HG02610 (cell line): ENCODE measurements at regions not wholly inside any gene's neighbourhood (a gene's known extent, or its start where the extent isn't known, plus 50 kb on each side); places are given as distances from the start of the nearest gene placed in this dataset.

Experiments used
- ATAC-seq: cut with Tn5 transposase; IDR thresholded peaks from one replicate; pipeline ENCODE4 v1.9.1; 2021; ENCODE audit warnings: mild to moderate bottlenecking, moderate library complexity; ENCODE audit not compliant: unreplicated experiment

DNA sequence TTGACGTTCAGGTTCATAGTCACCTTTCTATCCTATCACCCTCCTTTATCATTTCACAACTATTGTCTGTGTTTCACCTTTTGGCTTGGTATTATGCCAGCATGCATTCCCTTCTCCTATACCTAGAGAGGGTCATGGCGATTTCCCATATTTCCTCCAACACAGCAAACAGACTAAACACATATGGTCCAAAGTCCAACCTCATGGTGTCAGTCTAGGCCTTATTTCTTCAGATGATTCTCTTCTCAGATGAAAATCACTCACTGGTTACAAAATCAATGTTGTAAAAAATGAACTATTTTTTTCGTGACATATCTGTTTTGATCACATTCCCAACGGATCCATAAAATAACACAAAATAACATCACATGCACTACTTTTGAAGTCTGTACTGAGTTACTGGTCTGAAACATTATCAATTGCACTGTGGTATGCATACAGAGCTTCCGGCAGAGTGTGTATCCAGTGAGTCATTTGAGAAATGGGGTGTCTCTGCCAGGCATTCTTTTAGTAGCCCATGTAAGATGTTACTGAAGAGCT is 204.8 kb upstream of the GALNT5 start:
- no peak for ATAC-seq

DNA sequence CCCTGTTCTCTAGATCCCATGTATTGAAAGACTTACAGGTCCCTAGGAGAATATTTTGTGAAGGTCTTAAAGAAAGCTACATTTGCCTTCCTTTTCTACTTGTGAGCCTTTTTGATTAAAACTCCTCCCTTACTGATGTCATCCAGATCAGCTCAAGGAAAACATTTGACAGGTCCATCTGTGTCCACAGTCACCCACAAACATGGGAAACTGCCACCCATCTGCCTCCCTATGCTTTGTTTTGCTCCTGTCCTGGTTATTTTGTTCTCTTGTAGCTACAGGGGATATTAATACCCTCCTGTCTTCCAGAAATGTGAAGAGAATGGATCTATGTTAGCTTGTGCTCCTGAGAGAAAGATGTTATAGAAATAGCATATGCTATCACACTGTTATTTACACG is 203.6 kb upstream of the GALNT5 start:
- no peak for ATAC-seq

DNA sequence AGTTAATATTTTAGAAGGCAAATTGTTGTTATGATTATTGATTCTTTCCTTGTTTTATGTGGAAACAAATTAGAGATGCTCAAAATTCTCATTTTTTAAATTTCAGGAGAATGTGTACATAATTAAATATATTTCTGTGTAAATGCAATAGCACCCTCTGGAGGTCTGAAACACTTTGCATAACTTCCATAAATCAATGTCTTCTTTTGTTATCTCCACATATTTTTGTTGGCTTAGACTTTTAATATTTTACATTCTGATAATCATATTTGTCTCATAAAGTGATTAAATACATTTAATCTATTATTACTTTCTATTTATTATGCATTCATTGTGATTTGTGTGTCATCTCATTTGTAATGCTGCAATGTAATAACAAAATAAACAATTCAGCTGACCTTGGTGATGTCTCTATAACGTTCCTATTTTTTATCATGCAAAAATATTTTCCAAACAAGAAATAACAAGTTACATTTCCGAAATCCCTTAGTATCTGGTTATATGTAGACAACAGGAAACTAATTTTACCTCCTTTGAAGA is 201.8 kb upstream of the GALNT5 start:
- no peak for ATAC-seq

DNA sequence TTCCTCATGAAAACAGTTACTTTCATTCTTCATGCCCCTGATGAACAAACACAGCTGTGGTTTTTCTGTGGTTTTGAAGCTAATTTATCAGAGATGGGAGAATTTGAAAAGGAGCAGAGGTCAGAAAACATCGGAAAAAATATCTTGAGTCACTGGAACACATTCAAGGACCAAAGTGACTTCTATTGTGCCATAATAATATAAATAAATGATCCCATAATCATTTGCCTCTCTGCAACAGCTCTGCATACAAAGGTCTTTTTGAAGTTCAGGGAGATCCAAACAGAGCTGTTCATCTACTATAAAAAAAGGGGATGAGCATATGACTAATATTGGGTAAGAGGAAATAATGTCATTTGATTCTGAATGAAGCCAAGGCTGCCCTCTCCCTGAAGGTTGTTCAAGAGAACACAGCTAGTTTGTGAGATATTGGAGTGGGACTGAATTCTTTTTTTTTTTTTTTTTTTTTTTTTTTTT is 201.3 kb upstream of the GALNT5 start:
- ATAC-seq: peak; percentile 32

DNA sequence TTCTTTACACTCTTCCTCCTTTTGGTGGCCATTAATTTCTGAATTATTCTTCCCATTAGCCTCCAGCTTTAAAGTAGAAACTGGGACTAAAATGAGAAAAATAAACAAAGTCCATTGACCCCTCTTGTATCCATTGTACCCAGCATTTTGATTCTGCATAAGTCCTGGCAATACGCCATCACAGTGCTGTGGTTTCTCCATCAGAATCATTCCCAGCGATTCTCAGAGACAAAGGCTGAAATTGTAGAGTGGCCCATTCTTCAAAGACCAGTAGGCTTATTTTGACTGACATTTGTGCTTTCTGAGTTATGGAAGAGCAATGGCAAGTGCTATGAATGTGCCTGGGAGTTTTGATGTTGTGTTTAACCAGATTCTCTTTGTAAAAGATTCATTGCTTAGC is 199.3 kb upstream of the GALNT5 start:
- no peak for ATAC-seq

DNA sequence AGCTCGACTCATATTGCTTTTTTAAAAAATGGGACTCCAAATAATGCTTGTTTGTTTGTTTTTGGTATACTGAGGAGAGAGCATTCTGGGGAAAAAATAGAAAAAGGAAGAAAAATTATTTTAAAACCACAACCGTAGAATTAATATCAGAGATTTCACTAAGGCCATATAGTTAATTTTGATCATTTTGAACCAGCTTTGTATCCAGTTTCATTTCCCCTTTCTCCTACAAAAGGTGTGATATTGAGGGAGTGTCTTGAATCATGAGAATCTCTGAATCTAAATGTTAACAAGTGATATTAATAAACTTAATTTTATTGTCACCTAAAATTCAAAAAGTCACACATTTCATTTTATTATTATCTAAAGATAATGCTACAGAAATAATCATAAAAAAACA is 198.5 kb upstream of the GALNT5 start:
- no peak for ATAC-seq

DNA sequence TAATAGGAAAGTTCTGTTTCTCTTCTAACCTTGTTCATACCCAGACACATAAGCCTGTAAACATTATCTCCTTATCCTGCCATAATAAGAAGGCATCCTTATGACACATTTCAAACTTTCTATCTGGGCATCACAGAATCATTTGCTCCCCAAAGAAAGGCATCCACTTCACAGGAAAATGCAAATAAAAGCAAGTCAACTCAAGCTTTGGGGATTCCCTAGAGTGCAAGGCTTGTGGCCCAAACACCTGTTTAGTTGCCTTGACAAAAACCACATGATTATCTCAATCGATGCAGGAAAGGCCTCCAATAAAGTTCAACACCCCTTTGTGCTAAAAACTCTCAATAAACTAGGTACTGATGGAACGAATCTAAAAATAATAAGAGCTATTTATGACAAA is 195.7 kb upstream of the GALNT5 start:
- peak; percentile 97 for ATAC-seq

DNA sequence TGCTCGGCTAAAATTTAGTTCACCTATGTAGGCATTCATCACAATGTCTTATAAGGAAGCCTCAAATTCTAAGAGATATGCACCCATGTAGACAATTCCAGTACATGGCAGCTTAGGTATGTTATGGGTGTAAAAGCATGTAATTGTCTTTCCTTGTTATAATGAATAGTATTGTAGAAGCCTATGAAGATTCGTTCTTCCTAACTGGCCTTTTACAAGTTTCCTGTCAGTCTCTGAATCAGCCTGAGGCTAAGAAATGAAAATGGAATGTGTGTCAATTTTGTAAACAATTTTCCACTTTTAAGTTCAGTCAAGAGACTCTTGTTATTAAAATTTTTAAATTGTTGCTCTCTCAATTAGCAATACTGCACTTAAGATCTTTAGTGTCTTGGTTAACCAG is 189.9 kb upstream of the GALNT5 start:
- no peak for ATAC-seq

DNA sequence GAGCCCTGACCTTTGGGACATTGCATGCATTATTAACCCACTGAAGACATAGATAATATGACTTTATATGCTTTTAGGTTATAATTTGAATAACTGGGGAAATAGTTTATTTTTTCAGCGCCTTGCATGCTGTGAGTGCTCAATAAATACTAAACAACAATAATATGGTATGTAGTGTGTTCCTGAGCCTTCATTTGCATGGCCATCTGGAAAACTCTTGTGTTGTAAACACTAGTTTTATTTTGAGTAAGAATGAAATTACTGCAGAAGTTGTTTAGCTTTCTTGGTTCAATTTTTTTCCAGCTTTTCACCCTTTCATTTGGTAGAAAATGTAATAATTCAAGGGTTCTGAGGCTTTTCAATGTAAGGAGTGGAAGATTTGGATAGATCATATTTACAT is 189.3 kb upstream of the GALNT5 start:
- no peak for ATAC-seq

DNA sequence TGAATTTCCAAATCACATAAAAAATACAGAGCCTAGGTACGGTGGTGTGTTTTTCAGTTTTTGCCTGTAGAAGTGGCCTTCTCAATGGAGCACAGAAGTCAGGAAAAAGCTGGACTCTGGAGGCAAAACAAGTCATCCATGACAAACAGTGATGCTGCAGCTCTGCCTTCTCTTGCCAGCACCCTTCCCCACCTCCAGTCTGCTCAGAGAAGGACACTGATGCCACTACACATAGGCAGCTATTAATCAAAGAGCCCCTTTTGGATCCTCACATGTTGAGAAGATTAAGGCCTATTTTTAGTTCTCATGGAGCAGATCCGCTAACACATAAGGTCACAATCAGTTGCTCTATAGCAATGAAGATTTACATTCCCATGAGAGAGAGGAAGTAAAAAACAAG is 181.6 kb upstream of the GALNT5 start:
- ATAC-seq: no peak

DNA sequence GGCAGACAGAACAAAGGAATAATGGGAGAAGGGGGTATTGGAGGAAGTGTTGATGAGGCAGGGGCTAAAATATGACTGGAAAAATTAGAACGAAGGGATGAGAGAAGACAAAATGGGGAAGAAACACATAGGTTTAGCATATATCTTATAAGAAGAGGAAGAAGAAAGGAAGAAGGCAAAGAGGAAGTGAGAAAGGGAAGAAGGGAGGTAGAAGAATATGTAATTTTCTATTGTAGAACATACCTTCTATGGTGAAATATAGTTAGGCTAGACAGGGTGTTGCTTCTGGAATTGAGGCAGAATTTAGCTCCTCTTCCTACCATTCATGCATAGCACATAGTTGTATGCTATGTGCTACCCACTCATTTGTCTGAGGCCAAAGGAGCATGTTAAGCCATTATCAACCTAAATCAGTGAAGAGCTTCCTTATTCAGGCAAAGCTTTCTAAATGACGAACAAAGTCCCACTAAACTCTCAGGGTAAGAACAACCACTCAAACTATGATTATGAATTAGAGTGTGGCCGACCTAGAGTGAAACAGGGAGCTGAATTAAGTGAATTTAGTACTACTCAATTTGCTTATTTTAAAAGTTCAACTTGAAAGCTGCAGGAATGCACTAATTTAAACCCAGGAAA is 180.9 kb upstream of the GALNT5 start:
- peak; percentile 84 for ATAC-seq

DNA sequence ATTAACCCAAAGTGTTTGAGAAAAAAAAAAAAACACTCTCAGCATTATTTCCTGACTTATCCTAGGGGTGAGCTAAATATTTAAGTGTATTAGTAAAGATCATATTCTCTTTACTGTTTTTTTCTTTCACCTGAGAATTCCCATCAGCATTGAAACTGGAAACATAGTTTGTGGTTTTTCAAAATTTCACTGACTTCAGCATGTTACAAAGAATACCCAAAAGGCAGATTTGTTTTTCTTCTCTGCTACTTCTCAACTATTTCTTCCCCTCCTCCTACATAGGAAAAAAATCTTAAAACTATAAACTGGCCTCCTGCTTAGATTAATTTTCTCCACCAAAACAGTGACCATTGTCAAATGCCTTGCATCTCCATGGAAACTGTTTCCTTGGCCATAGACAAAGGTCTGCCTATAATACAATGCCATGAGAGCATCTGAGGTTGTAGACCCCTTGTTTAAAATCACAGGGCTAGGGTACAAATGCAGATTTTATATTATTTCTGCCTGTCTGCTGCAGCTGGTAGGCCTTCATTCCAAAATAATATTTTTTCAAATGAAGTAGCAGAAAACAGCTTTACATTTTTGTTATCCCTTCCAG is 179.7 kb upstream of the GALNT5 start:
- no peak for ATAC-seq

DNA sequence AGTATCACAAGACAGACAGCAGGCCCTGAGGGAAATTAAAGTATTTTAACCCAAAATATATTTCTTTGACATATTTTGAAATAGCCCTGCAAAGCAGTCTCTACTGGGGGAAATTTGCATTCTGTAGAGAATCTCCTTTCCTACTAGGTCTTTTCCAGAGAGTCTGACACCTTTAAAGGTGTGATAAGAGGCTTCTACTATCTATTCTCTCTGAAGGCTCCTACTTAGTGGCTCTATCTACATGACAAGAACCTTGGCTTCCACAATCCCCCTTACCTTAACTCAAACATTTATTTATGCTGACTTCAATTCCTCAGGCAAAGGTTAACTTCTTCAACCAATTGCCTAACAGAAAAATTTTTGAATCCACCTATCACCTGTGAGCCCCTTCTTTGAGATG is 174.6 kb upstream of the GALNT5 start:
- no peak for ATAC-seq

DNA sequence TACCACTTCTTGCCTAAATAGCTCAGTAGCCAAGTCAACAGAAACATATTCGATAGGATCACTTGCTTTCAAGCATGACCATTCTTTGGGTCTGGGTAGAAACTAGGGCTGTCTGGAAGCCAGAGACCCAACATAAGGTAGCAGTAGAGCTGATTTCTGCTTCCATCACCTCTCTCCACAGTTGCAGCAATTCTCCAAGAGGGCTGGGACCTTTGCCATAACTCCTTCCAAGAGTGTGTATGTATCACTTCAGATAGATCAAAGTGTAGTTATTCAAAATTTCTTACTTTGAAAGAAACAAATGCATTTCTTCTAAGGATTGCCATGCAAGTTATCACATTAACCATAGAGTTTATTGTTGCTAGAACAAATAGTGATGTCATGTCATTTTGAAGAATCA is 172.0 kb upstream of the GALNT5 start:
- ATAC-seq: no peak

DNA sequence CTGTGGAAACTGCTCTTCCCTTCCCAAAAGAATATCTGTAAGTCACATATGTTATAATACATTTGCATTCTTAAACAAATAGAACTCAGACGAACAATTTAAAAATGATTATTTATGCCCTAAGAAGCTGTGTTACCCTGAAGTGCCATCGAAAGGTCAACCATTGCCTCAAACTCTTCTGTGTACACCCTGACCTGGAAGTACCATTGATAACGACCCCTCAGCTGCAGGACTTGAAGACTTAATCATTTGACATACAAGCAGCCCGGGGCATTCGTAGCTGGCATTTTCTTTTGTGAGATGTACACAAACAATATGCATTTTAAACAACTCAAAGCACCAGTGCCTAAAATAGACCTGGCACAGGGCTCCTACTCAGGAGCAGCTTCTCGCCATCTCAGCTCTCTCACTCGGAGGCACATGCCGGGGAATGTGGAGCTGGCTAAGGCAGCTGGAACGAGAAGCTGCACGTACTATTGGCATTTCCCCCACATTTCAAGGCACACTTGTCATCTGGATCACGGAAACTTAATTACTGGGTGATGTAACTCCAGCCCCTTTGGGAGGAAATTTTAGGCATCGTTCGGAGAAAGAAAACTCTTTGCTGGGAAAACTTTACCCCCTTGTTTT is 170.0 kb upstream of the GALNT5 start:
- ATAC-seq: no peak

DNA sequence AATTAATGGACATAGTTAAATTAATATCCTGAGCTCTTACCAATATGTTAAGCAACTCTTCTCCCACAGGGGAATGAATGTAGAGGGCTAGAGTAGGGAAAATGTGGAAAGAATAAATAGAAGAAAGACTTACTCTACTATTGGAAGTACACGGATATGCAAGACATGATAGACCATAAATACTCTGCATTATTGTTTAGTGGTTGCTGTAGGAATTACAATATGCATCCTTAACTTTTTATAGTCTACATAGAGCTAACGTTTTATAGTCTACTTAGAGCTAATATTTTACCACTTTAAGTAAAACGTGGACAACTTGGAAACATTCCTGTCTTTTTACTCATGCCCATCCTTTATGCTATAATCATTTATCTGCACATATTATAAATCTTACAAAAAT is 163.8 kb upstream of the GALNT5 start:
- ATAC-seq: no peak

DNA sequence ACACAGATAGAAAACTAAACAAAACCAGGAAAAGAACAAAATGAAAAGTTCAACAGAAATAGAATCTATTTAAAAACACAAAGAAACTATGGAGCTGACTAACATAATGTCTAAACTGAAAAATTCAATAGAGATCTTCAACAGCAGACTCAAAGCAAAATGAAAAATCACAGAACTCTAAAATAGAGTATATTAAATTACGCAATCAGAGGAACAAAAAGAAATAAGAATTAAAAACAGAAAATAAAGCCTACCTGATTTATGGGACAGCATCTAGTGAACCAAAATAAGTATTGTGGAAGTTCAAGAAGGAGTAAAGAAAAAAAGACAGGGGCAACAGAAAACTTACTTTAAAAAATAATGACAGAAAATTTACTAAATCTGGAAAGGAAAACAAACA is 152.1 kb upstream of the GALNT5 start:
- ATAC-seq: no peak

DNA sequence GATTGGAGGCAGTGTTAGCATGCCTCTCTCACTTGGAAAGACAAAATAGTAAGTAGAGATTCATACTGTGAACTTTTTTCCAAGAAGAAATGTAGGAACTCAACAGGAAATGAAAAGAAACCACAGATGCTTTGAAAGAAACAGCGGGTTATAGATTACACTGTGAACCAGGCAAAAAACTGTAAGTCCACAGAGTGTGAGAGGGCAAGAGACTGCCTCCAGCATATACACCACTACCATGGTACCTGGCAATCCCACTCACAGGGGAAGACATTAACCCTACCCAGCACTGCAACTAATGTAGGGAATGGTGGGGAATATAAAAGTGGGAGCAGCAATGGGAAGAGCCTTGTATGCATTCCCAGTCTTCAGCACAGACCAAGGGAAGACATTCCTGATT is 150.6 kb upstream of the GALNT5 start:
- no peak for ATAC-seq

DNA sequence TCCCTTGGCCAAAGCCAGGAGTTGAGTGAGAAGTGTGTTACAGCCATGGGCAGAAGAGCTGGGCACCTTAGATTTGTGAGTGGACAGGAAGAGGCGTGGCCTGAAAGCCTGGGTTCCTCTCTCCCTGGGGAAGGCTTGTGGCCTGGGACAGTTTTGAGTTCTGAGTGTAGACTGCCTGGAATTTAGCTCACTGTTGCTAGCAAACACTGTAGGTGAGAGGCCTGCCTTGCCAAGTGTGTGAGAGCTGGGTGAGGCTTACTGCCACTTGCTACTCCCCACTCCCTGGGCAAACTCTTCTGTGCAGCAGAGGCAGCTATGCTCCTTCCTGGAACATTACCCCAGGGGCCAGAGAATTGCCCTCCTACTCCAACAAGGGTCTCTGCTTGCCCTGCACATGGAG is 150.0 kb upstream of the GALNT5 start:
- no peak for ATAC-seq

DNA sequence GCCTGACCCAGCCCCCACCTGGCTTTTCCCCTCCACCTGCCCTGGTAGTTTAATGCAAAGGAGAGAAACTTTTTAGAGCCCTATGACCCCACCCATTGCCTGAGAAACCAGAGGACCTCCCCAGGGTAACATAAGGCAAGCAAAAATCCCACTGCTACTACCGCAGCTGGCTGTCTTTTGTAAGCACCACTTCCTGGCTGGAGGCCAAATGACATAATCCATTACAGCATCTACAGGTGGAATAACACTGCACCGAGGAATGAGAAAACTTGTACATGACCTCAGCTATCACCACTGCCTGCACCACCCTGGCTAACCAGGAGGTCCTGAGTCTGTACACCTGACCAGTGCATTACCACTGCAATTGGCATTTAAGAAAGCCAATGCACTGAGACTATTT is 149.6 kb upstream of the GALNT5 start:
- ATAC-seq: no peak

DNA sequence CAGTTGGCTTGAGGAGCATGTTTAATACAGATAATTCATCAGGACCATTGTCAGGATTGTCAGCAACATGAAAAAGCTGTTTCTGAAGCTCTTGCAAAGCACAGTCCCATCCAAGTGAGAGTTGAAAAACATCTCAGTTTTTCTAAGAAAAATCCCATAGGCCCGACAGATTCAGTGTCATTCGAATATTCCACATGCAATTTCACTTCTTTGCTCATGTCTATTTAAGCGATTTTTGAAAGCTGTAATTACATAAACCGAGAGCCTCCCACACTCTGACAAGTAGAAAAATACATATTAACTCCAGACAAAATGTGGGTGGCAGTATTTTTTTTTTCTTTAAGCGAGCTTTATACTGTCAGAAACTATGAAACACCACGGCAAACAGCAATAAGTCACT is 134.7 kb upstream of the GALNT5 start:
- ATAC-seq: no peak

DNA sequence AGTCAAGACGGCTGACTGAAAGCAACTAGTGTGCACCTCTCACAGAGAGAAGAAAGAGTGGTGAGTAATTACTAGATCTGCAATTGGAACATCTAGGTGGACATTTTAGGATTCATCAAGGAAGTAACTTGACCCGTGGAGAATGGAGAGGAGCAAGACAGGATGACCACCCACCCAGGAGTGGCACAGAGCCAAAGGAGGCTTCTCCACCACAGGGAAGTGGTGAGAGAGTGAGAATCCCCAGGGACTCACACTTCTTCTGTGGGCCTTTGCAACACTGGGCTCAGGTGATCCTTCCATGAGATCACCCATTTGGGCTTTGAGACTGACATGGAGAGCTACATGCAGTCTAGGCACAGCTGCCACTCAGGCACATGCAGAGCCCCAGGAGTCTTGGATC is 132.8 kb upstream of the GALNT5 start:
- no peak for ATAC-seq
